CD4-positive, alpha-beta T cell (primary cell): ENCODE measurements at regions not wholly inside any gene's neighbourhood (a gene's known extent, or its start where the extent isn't known, plus 50 kb on each side); places are given as distances from the start of the nearest gene placed in this dataset.

Experiments
- ATAC-seq: fragments of 200-7000 bp; cut with Tn5 transposase; one replicate; pipeline ENCODE4 v1.10.0; 2022; ENCODE audit warnings: mild to moderate bottlenecking; ENCODE audit not compliant: poor library complexity
- CTCF ChIA-PET: fragments of 350-600 bp; sonication (Branson Sonifier 250); formaldehyde crosslinking; loops from one replicate; lab custom pipeline; 2021; ENCODE audit warnings: antibody characterized with exemption, inconsistent platforms; lab: Charles Lee
- POLR2A ChIA-PET: fragments of 350-600 bp; sonication (Branson Sonifier 250); formaldehyde crosslinking; loops from one replicate; lab custom pipeline; 2021; ENCODE audit warnings: antibody characterized with exemption, inconsistent platforms; lab: Charles Lee
- DNase-seq, 14 experiments: peaks; one replicate each; pipeline ENCODE4 v3.0.0-alpha.2; 2013 to 2020; ENCODE audit warnings: mixed read lengths in 2 of 14
- H3K27ac ChIP-seq, 2 donors: one replicate each; pipeline versions ENCODE4 v1.5.1 to v1.7.0; 2013; ENCODE audit warnings: low read length in 2 of 2, low read depth in 1 of 2, mild to moderate bottlenecking in 1 of 2
- H3K27me3 ChIP-seq, 2 experiments: 1 replicate in 1 of 2; 2 replicates in 1 of 2; pipeline versions ENCODE4 v1.6.1 to v1.7.0; 2013; ENCODE audit warnings: low read length in 2 of 2, control low read depth in 1 of 2, mild to moderate bottlenecking in 1 of 2, moderate library complexity in 1 of 2; ENCODE audit not compliant: insufficient read depth in 2 of 2, control insufficient read depth in 1 of 2
- H3K36me3 ChIP-seq: one replicate; pipeline ENCODE4 v1.6.1; 2013; ENCODE audit warnings: low read length, control low read depth; ENCODE audit not compliant: insufficient read depth
- H3K4me1 ChIP-seq: one replicate; pipeline ENCODE4 v1.6.1; 2013; ENCODE audit warnings: low read length, control low read depth; ENCODE audit not compliant: insufficient read depth
- H3K4me3 ChIP-seq: one replicate; pipeline ENCODE4 v1.5.1; 2013; ENCODE audit warnings: mild to moderate bottlenecking, low read length, moderate library complexity
- H3K9me3 ChIP-seq, 2 experiments: 1 replicate in 1 of 2; 2 replicates in 1 of 2; pipeline versions ENCODE4 v1.6.1 to v1.7.0; 2013; ENCODE audit warnings: low read length in 2 of 2, mild to moderate bottlenecking in 2 of 2, control low read depth in 1 of 2, moderate library complexity in 1 of 2; ENCODE audit not compliant: control insufficient read depth in 1 of 2, insufficient read depth in 1 of 2
- H3K27ac Mint-ChIP-seq: one replicate; pipeline ENCODE4 v1.8.0; 2020; ENCODE audit warnings: mixed read lengths
- H3K27me3 Mint-ChIP-seq: one replicate; pipeline ENCODE4 v1.8.0; 2021; ENCODE audit warnings: mixed read lengths
- H3K36me3 Mint-ChIP-seq: one replicate; pipeline ENCODE4 v1.8.0; 2021; ENCODE audit warnings: low read depth, mixed read lengths
- H3K4me1 Mint-ChIP-seq: one replicate; pipeline ENCODE4 v1.8.0; 2021; ENCODE audit warnings: low read depth, mixed read lengths
- H3K4me3 Mint-ChIP-seq: one replicate; pipeline ENCODE4 v1.8.0; 2020; ENCODE audit warnings: mild to moderate bottlenecking, mixed read lengths
- H3K9me3 Mint-ChIP-seq: one replicate; pipeline ENCODE4 v1.8.0; 2020; ENCODE audit warnings: mixed read lengths
- intact Hi-C, 2 experiments: fragments of 100-400 bp; cut with DNase I in 1 of 2; cut with micrococcal nuclease in 1 of 2; formaldehyde crosslinking; loops; one replicate each; pipeline versions ENCODE4 v1.15.1 to v1.9.0; 2023 to 2025; cut with DNase I, micrococcal nuclease
- TF ChIP-seq, protein P1 (sequence below): fragments of 200-600 bp; IDR thresholded peaks from one replicate; pipeline ENCODE4 v1.8.0; 2022; ENCODE audit warnings: antibody characterized with exemption, mild to moderate bottlenecking

DNA sequence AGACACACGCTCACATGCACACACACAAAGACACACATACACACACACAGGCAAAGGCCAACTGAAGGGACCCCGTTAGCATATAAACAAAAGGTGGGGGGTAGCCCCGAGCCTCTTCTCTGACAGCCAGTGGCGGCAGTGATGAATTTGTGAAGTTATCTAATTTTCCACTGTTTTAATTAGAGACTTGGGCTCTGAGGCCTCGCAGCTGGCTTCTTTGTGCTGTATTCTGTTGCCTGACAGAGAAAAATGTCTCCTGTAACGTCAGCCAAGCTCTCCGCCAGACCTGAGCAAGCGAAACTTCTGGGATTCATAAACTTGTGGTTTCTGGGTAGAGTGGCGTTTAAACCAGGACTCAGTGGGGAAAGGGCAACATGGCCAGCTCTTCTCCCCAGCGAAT lies 113.9 kb upstream of the FOXF1 start:
- H3K9me3 Mint-ChIP-seq: peaks cover 2% of the 10 kb centered on the region
- no peak overlapping the region for H3K27ac Mint-ChIP-seq
- POLR2A ChIA-PET: no interaction called here
- Histone ChIP-seq H3K4me1 (no peaks in the 10 kb centered on the region), H3K27me3 (no peaks in the 10 kb centered on the region), H3K4me3 (no peak overlapping the region), H3K36me3 (no peaks in the 10 kb centered on the region), H3K27ac (no peak overlapping the region), H3K9me3 (peaks cover 0 to 5% of the 10 kb centered on the region in 2 experiments)
- ATAC-seq (no peak), DNase-seq (no peak)
- CTCF ChIA-PET: no interaction called here
- intact Hi-C loops: no loop called here
- no peaks in the 10 kb centered on the region for H3K4me1 Mint-ChIP-seq
- no peaks in the 10 kb centered on the region for H3K27me3 Mint-ChIP-seq
- TF ChIP-seq, protein P1, sequence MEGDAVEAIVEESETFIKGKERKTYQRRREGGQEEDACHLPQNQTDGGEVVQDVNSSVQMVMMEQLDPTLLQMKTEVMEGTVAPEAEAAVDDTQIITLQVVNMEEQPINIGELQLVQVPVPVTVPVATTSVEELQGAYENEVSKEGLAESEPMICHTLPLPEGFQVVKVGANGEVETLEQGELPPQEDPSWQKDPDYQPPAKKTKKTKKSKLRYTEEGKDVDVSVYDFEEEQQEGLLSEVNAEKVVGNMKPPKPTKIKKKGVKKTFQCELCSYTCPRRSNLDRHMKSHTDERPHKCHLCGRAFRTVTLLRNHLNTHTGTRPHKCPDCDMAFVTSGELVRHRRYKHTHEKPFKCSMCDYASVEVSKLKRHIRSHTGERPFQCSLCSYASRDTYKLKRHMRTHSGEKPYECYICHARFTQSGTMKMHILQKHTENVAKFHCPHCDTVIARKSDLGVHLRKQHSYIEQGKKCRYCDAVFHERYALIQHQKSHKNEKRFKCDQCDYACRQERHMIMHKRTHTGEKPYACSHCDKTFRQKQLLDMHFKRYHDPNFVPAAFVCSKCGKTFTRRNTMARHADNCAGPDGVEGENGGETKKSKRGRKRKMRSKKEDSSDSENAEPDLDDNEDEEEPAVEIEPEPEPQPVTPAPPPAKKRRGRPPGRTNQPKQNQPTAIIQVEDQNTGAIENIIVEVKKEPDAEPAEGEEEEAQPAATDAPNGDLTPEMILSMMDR: no peak
- no peaks in the 10 kb centered on the region for H3K36me3 Mint-ChIP-seq
- no peak overlapping the region for H3K4me3 Mint-ChIP-seq

DNA sequence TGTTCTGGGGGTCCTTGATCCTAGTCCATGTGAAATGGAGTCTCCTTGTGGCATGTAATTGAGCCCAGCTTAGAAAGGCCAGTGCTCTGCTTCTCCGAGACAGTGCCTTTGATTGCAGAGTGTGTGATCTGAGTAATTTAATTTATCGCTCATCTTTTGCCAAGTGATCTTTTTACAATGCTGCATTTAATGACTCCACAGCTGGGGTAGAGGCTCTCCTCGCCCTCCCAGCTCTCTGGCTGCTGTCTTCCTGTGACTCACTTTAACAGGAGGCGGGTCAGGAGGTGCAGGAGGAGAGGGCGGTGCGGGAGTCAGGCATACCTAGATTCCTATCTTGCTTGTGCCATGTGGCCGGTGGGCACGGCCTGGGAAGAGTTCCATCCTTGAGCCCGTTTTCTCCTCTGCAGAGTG lies 113.4 kb upstream of the FOXF1 start:
- no peaks in the 10 kb centered on the region for H3K4me1 Mint-ChIP-seq
- H3K4me3 Mint-ChIP-seq: no peak overlapping the region
- Histone ChIP-seq H3K4me3 (no peak overlapping the region), H3K36me3 (no peaks in the 10 kb centered on the region), H3K4me1 (no peaks in the 10 kb centered on the region), H3K27ac (no peak overlapping the region), H3K9me3 (peaks cover 0 to 5% of the 10 kb centered on the region in 2 experiments), H3K27me3 (no peaks in the 10 kb centered on the region)
- ATAC-seq (no peak), DNase-seq (no peak)
- H3K27ac Mint-ChIP-seq: no peak overlapping the region
- POLR2A ChIA-PET: no interaction called here
- peaks cover 2% of the 10 kb centered on the region for H3K9me3 Mint-ChIP-seq
- H3K36me3 Mint-ChIP-seq: no peaks in the 10 kb centered on the region
- H3K27me3 Mint-ChIP-seq: no peaks in the 10 kb centered on the region
- TF ChIP-seq, protein P1: no peak
- intact Hi-C loops: no loop called here
- CTCF ChIA-PET: no interaction called here

DNA sequence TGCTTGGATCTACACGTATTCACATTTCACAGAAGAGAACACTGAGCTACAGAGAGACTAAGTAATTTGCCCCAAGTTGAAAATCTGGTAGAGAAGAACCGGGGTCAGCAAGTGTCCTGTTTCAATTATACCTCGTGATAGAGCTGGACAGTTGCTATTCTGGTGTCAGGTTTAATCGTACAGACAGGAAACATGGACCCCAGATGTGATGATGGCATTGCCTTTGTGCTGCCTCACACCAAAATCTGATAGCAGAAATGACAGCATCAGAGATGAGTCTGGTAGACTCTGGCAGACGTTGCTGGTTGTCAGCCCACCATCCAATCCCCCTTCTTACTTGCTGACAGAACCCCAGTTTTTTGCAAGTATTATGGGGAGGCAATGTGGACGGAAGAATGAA lies 112.1 kb upstream of the FOXF1 start:
- Mint-ChIP-seq H3K27ac (no peak overlapping the region), H3K4me3 (no peak overlapping the region), H3K9me3 (peaks cover 2% of the 10 kb centered on the region), H3K4me1 (no peaks in the 10 kb centered on the region), H3K36me3 (no peaks in the 10 kb centered on the region), H3K27me3 (peaks cover 5% of the 10 kb centered on the region)
- Histone ChIP-seq H3K9me3 (peaks cover 0 to 5% of the 10 kb centered on the region in 2 experiments), H3K27me3 (no peaks in the 10 kb centered on the region), H3K36me3 (no peaks in the 10 kb centered on the region), H3K27ac (no peak overlapping the region), H3K4me3 (no peak overlapping the region), H3K4me1 (no peaks in the 10 kb centered on the region)
- ATAC-seq (no peak), DNase-seq (no peak)
- intact Hi-C loops: no loop called here
- TF ChIP-seq, protein P1: no peak
- ChIA-PET POLR2A (no interaction called here), CTCF (no interaction called here)
